Prostate gland (tissue), 2 donors: ENCODE measurements at regions not wholly inside any gene's neighbourhood (a gene's known extent, or its start where the extent isn't known, plus 50 kb on each side); places are given as distances from the start of the nearest gene placed in this dataset.

ENCODE experiments used
- POLR2A ChIP-seq: fragments of 450-650 bp; IDR thresholded peaks from one replicate; pipeline ENCODE4 v1.6.1; 2016; ENCODE audit warnings: antibody characterized with exemption, mild to moderate bottlenecking
- POLR2AphosphoS5 ChIP-seq: sonication (generic); formaldehyde crosslinking; IDR thresholded peaks from one replicate; pipeline ENCODE4 v1.6.1; 2017; ENCODE audit warnings: antibody characterized with exemption
- TF ChIP-seq, protein P1 (sequence below), 4 experiments: fragments of 200-600 bp in 2 of 4; fragments of 450-650 bp in 2 of 4; sonication (generic) in 2 of 4; IDR thresholded peaks; 1 replicate in 3 of 4; 2 replicates in 1 of 4; pipeline ENCODE4 v1.5.1; 2016 to 2019; ENCODE audit warnings: antibody characterized with exemption in 4 of 4, mild to moderate bottlenecking in 2 of 4, moderate library complexity in 2 of 4

DNA sequence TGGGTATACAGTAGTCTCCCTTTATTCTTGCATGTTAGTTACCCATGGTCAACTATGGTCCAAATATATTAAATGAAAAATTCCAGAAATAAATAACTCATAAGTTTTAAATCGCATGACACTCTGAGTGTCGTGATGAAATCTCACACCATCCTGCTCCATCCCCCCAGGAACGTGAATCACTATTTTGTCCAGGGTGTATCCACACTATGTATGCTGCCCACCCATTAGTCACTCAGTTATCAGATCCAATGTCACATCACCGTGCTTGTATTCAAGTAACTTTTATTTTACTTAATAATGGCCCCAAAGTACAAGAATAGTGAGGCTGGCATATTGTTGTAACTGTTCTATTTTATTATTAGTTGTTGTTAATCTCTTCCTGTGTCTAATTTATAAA lies 115.8 kb upstream of the SERP2 start:
- no peak for TF ChIP-seq POLR2A
- TF ChIP-seq, protein P1, sequence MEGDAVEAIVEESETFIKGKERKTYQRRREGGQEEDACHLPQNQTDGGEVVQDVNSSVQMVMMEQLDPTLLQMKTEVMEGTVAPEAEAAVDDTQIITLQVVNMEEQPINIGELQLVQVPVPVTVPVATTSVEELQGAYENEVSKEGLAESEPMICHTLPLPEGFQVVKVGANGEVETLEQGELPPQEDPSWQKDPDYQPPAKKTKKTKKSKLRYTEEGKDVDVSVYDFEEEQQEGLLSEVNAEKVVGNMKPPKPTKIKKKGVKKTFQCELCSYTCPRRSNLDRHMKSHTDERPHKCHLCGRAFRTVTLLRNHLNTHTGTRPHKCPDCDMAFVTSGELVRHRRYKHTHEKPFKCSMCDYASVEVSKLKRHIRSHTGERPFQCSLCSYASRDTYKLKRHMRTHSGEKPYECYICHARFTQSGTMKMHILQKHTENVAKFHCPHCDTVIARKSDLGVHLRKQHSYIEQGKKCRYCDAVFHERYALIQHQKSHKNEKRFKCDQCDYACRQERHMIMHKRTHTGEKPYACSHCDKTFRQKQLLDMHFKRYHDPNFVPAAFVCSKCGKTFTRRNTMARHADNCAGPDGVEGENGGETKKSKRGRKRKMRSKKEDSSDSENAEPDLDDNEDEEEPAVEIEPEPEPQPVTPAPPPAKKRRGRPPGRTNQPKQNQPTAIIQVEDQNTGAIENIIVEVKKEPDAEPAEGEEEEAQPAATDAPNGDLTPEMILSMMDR (IDR thresholded peaks at IDR 0.05), result no peak
- no peak for TF ChIP-seq POLR2AphosphoS5
